ENCODE measurements at regions not wholly inside any gene's neighbourhood (a gene's known extent, or its start where the extent isn't known, plus 50 kb on each side); places are given as distances from the start of the nearest gene placed in this dataset.

DNA sequence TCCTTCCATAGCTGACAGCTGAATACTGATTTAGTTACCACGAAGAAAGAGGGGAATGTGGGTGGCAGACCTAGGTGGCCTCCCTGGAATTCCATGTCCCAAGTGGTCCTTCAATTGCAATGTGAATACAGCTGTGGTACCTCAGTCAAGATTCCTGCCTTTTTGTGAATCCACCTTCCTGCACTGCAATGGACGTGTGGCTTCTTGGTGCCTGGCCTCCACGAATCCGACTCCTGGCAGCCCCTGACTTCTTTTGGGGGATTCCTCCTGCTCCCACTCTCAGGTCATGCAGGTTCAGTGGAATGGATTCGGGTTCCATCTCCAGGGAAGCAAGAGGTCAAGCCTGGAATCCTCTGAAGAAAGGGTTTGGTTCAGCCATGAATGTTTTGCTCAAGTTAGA is 117.8 kb downstream of the DACT2 start:
- TF ChIP-seq, protein P1, sequence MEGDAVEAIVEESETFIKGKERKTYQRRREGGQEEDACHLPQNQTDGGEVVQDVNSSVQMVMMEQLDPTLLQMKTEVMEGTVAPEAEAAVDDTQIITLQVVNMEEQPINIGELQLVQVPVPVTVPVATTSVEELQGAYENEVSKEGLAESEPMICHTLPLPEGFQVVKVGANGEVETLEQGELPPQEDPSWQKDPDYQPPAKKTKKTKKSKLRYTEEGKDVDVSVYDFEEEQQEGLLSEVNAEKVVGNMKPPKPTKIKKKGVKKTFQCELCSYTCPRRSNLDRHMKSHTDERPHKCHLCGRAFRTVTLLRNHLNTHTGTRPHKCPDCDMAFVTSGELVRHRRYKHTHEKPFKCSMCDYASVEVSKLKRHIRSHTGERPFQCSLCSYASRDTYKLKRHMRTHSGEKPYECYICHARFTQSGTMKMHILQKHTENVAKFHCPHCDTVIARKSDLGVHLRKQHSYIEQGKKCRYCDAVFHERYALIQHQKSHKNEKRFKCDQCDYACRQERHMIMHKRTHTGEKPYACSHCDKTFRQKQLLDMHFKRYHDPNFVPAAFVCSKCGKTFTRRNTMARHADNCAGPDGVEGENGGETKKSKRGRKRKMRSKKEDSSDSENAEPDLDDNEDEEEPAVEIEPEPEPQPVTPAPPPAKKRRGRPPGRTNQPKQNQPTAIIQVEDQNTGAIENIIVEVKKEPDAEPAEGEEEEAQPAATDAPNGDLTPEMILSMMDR (IDR thresholded peaks at IDR 0.05): no peak
- TF ChIP-seq ZFX (IDR thresholded peaks at IDR 0.05; ENCODE audit: borderline replicate concordance): no peak
